ENCODE measurements at regions not wholly inside any gene's neighbourhood (a gene's known extent, or its start where the extent isn't known, plus 50 kb on each side); places are given as distances from the start of the nearest gene placed in this dataset.
"Not testable (repeated sequence)": the region's sequence is repeated elsewhere in the genome, so short reads cannot be mapped to it uniquely, and the experiment has no call there.

- DNase-seq (ENCODE audit: low spot score) = not testable (repeated sequence)
Observed at GRCh38 chr21:6060054-6060681, 4461.2 kb upstream of the TPTE start.

- DNase-seq (ENCODE audit: low spot score) = not testable (repeated sequence)
Observed at GRCh38 chr21:6066320-6066985, 4454.9 kb upstream of the TPTE start.

GRCh38 chr21:6068098-6068831 lies 4453.1 kb upstream of the TPTE start:
- DNase-seq (ENCODE audit: low spot score) = not testable (repeated sequence)

- DNase-seq (ENCODE audit: low spot score) = not testable (repeated sequence)
Observed at GRCh38 chr21:6070213-6070612, 4451.2 kb upstream of the TPTE start.

- DNase-seq (ENCODE audit: low spot score) = not testable (repeated sequence)
Observed at GRCh38 chr21:6072691-6073090, 4448.7 kb upstream of the TPTE start.

GRCh38 chr21:6073993-6074705 lies 4447.2 kb upstream of the TPTE start:
- DNase-seq (ENCODE audit: low spot score) = not testable (repeated sequence)

GRCh38 chr21:6074935-6075334 lies 4446.4 kb upstream of the TPTE start:
- DNase-seq (ENCODE audit: low spot score) = not testable (repeated sequence)

- DNase-seq (ENCODE audit: low spot score) = not testable (repeated sequence)
Observed at GRCh38 chr21:6075627-6076208, 4445.7 kb upstream of the TPTE start.

- not testable (repeated sequence) for DNase-seq (ENCODE audit: low spot score)
Observed at GRCh38 chr21:6077358-6077757, 4444.0 kb upstream of the TPTE start.

GRCh38 chr21:6078902-6079301 lies 4442.5 kb upstream of the TPTE start:
- DNase-seq (ENCODE audit: low spot score) = not testable (repeated sequence)

- DNase-seq (ENCODE audit: low spot score) = not testable (repeated sequence)
Observed at GRCh38 chr21:6080941-6081655, 4440.3 kb upstream of the TPTE start.

- not testable (repeated sequence) for DNase-seq (ENCODE audit: low spot score)
Observed at GRCh38 chr21:6082166-6082565, 4439.2 kb upstream of the TPTE start.

- not testable (repeated sequence) for DNase-seq (ENCODE audit: low spot score)
Observed at GRCh38 chr21:6083574-6084120, 4437.7 kb upstream of the TPTE start.

- DNase-seq (ENCODE audit: low spot score) = not testable (repeated sequence)
Observed at GRCh38 chr21:6086038-6086437, 4435.3 kb upstream of the TPTE start.

- DNase-seq (ENCODE audit: low spot score) = not testable (repeated sequence)
Observed at GRCh38 chr21:6087579-6088178, 4433.7 kb upstream of the TPTE start.

- DNase-seq (ENCODE audit: low spot score) = not testable (repeated sequence)
Observed at GRCh38 chr21:6090286-6090908, 4431.0 kb upstream of the TPTE start.

GRCh38 chr21:6091335-6092027 lies 4429.9 kb upstream of the TPTE start:
- not testable (repeated sequence) for DNase-seq (ENCODE audit: low spot score)

GRCh38 chr21:6092401-6092800 lies 4429.0 kb upstream of the TPTE start:
- DNase-seq (ENCODE audit: low spot score) = not testable (repeated sequence)

GRCh38 chr21:6093419-6093818 lies 4428.0 kb upstream of the TPTE start:
- DNase-seq (ENCODE audit: low spot score) = not testable (repeated sequence)

All from SW480 (cell line).